GM10266 (cell line): ENCODE measurements at regions not wholly inside any gene's neighbourhood (a gene's known extent, or its start where the extent isn't known, plus 50 kb on each side); places are given as distances from the start of the nearest gene placed in this dataset.

Experiments used
- DNase-seq: peaks from one replicate; pipeline ENCODE4 v3.0.0; 2012; ENCODE audit errors: extremely low spot score
- TF ChIP-seq, protein P1 (sequence below): IDR thresholded peaks from 2 replicates; pipeline ENCODE4 v1.5.1; 2012; ENCODE audit warnings: mild to moderate bottlenecking, low read depth; ENCODE audit not compliant: control insufficient read depth, insufficient read depth; ENCODE audit errors: missing control alignments

- TF ChIP-seq, protein P1, sequence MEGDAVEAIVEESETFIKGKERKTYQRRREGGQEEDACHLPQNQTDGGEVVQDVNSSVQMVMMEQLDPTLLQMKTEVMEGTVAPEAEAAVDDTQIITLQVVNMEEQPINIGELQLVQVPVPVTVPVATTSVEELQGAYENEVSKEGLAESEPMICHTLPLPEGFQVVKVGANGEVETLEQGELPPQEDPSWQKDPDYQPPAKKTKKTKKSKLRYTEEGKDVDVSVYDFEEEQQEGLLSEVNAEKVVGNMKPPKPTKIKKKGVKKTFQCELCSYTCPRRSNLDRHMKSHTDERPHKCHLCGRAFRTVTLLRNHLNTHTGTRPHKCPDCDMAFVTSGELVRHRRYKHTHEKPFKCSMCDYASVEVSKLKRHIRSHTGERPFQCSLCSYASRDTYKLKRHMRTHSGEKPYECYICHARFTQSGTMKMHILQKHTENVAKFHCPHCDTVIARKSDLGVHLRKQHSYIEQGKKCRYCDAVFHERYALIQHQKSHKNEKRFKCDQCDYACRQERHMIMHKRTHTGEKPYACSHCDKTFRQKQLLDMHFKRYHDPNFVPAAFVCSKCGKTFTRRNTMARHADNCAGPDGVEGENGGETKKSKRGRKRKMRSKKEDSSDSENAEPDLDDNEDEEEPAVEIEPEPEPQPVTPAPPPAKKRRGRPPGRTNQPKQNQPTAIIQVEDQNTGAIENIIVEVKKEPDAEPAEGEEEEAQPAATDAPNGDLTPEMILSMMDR: no peak
- no peak for DNase-seq
These were observed 272.9 kb upstream of the ARX start for GRCh38 chrX:25288676-25289075.

DNA sequence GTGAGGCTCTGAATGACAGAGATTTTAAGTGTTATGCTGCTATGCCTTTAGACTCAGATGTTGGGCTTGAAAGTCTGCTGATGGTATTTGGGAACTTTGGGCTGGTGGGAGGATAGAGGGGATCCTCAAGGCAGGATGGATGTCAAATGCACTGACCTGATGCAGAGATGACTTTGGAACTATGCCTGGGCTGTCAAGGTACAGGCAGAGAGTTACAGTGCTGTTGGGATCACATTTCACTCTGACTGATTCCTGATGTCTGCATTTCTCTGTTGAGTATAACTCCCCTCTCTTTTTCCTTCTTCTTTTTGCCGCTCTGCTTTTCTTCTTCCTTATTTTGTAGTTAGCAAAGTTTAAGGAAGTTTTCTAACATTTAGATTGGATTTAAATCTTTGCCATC is 271.8 kb upstream of the ARX start:
- DNase-seq: no peak
- TF ChIP-seq, protein P1: no peak

DNA sequence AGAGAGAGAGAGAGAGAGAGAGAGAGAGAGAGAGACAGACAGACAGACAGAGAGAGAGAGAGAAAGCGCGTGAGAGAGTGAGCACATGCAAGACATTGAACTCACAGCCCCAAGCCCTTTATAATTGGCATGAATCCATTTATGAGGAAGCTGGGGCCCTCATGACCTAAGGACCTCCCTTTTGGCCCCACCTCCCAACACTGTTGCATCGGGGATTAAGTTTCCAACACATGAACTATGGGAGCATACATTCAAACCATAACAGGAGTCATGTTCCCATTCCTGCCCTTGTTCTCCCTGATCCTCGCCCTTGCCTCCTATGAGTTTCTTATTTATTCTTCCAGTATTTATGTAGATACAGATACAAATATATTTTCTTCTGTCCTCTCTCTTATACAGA is 269.8 kb upstream of the ARX start:
- no peak for DNase-seq
- TF ChIP-seq, protein P1: no peak

DNA sequence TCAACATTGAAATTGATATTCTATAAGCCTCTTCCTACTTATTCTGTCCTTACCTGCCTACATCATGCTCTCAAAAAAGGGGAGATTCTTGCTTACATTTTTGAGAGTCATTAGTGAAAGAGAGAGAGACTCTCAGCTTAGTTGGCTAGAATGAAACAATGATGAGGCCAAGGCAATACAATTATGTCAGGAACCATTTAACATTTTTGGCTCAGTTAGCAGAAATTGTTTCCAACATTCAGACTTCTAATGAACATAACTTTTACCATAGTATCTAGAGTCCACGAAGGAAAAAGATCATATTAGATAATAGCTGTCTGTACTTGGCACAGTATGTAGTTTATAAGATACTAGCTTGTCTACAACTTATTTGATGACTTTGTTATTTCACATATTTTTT is 263.7 kb upstream of the ARX start:
- TF ChIP-seq, protein P1: no peak
- DNase-seq: no peak

GRCh38 chrX:25278341-25278740 is 262.6 kb upstream of the ARX start:
- TF ChIP-seq, protein P1: no peak
- no peak for DNase-seq

DNA sequence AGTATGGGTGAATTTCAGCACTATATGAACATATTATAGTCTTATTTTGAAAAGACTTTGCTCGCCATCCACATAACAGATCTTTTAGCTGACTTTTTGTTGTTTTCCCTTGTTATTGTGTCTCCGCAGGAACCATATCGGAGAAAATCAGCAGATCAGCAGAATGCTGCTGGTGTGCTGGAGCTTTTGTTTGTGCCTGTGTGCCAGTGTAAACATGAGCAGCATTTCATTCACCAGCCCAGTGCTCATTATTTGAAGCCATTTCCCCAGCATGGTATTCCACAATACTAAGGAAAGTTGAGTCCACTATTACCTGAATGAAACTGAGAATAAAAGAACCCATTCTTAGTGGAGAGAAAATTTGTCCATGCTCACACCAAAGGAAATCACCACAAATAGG is 261.8 kb upstream of the ARX start:
- DNase-seq: no peak
- TF ChIP-seq, protein P1: no peak

GRCh38 chrX:25275159-25275558 is 259.4 kb upstream of the ARX start:
- TF ChIP-seq, protein P1: no peak
- DNase-seq: no peak

- TF ChIP-seq, protein P1: no peak
- DNase-seq: no peak
These were observed 225.7 kb upstream of the ARX start for GRCh38 chrX:25241461-25241860.
